Spleen (tissue), 7 donors: ENCODE measurements at regions not wholly inside any gene's neighbourhood (a gene's known extent, or its start where the extent isn't known, plus 50 kb on each side); places are given as distances from the start of the nearest gene placed in this dataset.

Experiments used
- CTCF ChIP-seq, 11 experiments: fragments of 200-600 bp in 7 of 11; fragments of 450-650 bp in 4 of 11; sonication (generic) in 4 of 11; IDR thresholded peaks in 8 of 11; conservative IDR thresholded peaks in 3 of 11; 1 replicate in 7 of 11; 2 replicates in 4 of 11; pipeline versions ENCODE4 v1.4.0 to v1.8.0; 2016 to 2021; ENCODE audit warnings: antibody characterized with exemption in 11 of 11, inconsistent platforms in 4 of 11, mild to moderate bottlenecking in 1 of 11
- POLR2A ChIP-seq, 3 donors: fragments of 450-650 bp; IDR thresholded peaks; one replicate each; pipeline ENCODE4 v1.5.1; 2017; ENCODE audit warnings: antibody characterized with exemption in 3 of 3, mild to moderate bottlenecking in 1 of 3
- POLR2AphosphoS5 ChIP-seq, 3 donors: sonication (generic); formaldehyde crosslinking; IDR thresholded peaks; one replicate each; pipeline ENCODE4 v1.5.1; 2017; ENCODE audit warnings: antibody characterized with exemption in 3 of 3
- donor health status: DM: no; HTN: no; CAD: no; lungs with moderate emphysema.
- donor health status: DM: no; HTN: no; CAD: no.
- donor health status: DM: no; HTN: no; CAD: no.

- TF ChIP-seq CTCF (IDR thresholded peaks at IDR 0.05 in 8 of 11, conservative IDR thresholded peaks at IDR 0.05 in 3 of 11): no peak
- TF ChIP-seq POLR2AphosphoS5 (IDR thresholded peaks at IDR 0.05): no peak
- TF ChIP-seq POLR2A (IDR thresholded peaks at IDR 0.05): no peak
Observed at GRCh38 chr7:46178661-46179060, 257.6 kb upstream of the IGFBP3 start.
